BLaER1 treated with 17β-estradiol and CSF1 and Interleukin-3, amounts not matched to agents 10 nM and 100 nM (cell line): ENCODE measurements at regions not wholly inside any gene's neighbourhood (a gene's known extent, or its start where the extent isn't known, plus 50 kb on each side); places are given as distances from the start of the nearest gene placed in this dataset.
"Not testable (repeated sequence)": the region's sequence is repeated elsewhere in the genome, so short reads cannot be mapped to it uniquely, and the experiment has no call there.

ENCODE experiments used
- H3K27ac ChIP-seq, 11 experiments: shearing (Covaris generic); formaldehyde crosslinking; 2 replicates each; pipeline ENCODE4 v1.8.1; 2022
- H3K27me3 ChIP-seq, 11 experiments: shearing (Covaris generic); formaldehyde crosslinking; 2 replicates each; pipeline ENCODE4 v1.8.1; 2022
- H3K36me3 ChIP-seq, 11 experiments: shearing (Covaris generic); formaldehyde crosslinking; 2 replicates each; pipeline ENCODE4 v1.8.1; 2022
- H3K4me1 ChIP-seq, 10 experiments: shearing (Covaris generic); formaldehyde crosslinking; 2 replicates each; pipeline ENCODE4 v1.8.1; 2022
- H3K4me2 ChIP-seq, 11 experiments: shearing (Covaris generic); formaldehyde crosslinking; 2 replicates each; pipeline ENCODE4 v1.8.1; 2022
- H3K4me3 ChIP-seq, 10 experiments: shearing (Covaris generic); formaldehyde crosslinking; 2 replicates each; pipeline ENCODE4 v1.8.1; 2022
- H3K9ac ChIP-seq, 11 experiments: shearing (Covaris generic); formaldehyde crosslinking; 2 replicates each; pipeline ENCODE4 v1.8.1; 2022
- H3K9me3 ChIP-seq, 11 experiments: shearing (Covaris generic); formaldehyde crosslinking; replicated peaks in 1 of 11; 2 replicates each; pipeline ENCODE4 v1.8.1; 2022
- H4K20me1 ChIP-seq, 11 experiments: shearing (Covaris generic); formaldehyde crosslinking; 2 replicates each; pipeline ENCODE4 v1.8.1; 2022

DNA sequence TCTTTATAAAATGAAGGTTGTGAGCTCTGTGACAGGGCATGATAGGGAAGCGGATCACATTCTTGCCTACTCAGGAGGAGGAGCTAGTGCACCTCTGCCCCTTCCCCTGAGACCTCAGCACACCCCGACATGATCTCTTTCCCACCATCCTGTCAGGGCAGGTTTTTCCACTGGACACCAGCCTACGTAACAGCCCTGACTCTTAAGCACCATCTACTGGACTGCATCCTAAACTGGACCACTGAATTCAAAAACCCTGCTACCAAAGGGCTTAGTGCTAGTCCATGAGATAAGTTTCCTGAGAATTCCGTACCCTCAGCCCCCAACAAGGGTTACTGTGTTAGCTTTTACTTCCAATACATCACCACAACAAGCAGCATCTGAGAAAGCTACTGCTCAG is 68.5 kb upstream of the FCGR1A start:
- not testable (repeated sequence) for H3K4me3 ChIP-seq, H3K9me3 ChIP-seq, H3K27me3 ChIP-seq, H3K27ac ChIP-seq, H3K4me2 ChIP-seq, H3K9ac ChIP-seq, H4K20me1 ChIP-seq, H3K4me1 ChIP-seq, H3K36me3 ChIP-seq

DNA sequence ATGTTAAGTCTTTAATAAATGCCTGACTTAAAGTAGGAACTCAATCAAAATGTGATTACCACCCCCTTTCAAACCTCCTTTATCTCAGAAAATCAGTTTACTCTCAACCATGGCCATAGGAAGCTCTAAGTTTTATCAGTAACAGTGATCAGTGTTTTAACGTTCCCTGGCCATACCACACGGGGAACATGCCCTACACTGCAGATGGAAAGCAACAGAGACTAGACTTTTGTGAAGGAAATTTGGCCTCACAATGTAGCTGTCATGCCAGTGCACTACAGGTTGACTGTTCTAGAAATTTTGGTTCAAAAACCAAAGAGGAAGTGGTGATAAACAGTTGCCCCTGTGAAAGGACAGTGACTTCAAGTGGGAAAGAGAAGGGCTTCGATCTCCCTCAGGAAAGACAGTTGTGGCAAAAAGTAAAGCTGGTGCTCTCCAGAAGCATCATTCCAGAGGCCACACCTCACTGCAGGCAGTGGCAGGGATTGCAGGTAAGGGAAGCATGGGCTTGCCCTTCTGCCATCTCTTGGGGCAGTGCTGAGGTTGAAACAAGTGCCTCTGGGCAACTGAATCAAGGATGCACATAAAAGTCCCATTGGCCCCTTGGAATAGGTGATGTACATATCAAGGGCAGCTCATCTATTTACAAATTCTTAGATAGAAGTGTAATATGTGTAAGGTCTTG is 57.7 kb upstream of the FCGR1A start:
- not testable (repeated sequence) for H3K4me3 ChIP-seq, H4K20me1 ChIP-seq, H3K9me3 ChIP-seq, H3K27ac ChIP-seq, H3K4me2 ChIP-seq, H3K36me3 ChIP-seq, H3K27me3 ChIP-seq, H3K9ac ChIP-seq, H3K4me1 ChIP-seq

DNA sequence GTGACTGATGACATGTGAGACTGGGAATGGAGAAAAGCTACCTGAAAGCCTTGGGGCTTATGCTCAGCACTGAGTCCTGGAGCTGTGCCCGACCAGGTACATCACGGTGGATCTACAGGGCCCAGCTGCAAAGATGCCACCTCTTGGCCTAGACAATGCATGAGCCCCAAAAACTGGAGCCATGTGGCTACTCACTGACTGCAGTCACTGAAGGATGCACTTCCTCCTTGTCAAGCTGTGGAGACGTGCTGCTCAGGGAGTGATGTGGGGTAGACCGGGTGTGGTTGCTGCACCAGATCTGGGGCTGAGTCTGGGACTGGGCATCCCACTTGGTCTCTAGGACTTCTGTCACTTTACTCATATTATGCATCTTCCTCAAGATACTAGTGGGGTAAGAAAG is 55.8 kb upstream of the FCGR1A start:
- H3K4me3 ChIP-seq, H3K9ac ChIP-seq, H4K20me1 ChIP-seq, H3K9me3 ChIP-seq, H3K36me3 ChIP-seq, H3K4me1 ChIP-seq, H3K27ac ChIP-seq, H3K4me2 ChIP-seq, H3K27me3 ChIP-seq: not testable (repeated sequence)

DNA sequence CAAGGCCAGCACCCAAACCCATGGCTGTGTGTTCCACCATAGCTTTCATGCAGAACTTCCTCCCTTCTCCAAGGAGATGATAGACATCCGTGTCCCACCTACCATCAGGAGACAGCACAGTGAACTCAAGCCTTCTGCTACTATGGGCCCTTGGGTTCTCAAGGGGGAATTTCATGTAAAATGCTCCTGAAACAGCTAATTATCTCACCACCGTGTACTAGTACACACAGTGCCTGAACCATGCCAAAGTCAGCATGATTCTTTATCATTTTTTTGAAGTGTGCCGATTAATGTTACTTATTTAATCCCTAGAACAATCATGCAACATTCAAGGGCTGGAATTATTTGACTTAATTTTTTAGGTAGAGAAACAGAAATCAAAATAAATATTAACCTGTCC is 53.9 kb upstream of the FCGR1A start:
- not testable (repeated sequence) for H3K27ac ChIP-seq, H3K4me2 ChIP-seq, H3K9ac ChIP-seq, H3K9me3 ChIP-seq, H3K36me3 ChIP-seq, H3K4me1 ChIP-seq, H3K27me3 ChIP-seq, H3K4me3 ChIP-seq, H4K20me1 ChIP-seq
